Type B pancreatic cell (in vitro differentiated cells): ENCODE measurements at regions not wholly inside any gene's neighbourhood (a gene's known extent, or its start where the extent isn't known, plus 50 kb on each side); places are given as distances from the start of the nearest gene placed in this dataset.

Experiments
- DNase-seq: peaks from one replicate; pipeline ENCODE4 v3.0.0; 2021; ENCODE audit warnings: mixed read lengths; ENCODE audit not compliant: unreplicated experiment; ENCODE audit errors: extremely low spot score
- H3K27ac Mint-ChIP-seq: 2 replicates; pipeline ENCODE4 v1.8.0; 2021; ENCODE audit warnings: mild to moderate bottlenecking, mixed read lengths
- H3K27me3 Mint-ChIP-seq: 2 replicates; pipeline ENCODE4 v1.8.0; 2021; ENCODE audit warnings: mixed read lengths
- H3K36me3 Mint-ChIP-seq: 2 replicates; pipeline ENCODE4 v1.8.0; 2021; ENCODE audit warnings: mixed read lengths
- H3K4me1 Mint-ChIP-seq: one replicate; pipeline ENCODE4 v1.8.0; 2021; ENCODE audit warnings: mixed read lengths; ENCODE audit not compliant: unreplicated experiment
- H3K4me3 Mint-ChIP-seq: 2 replicates; pipeline ENCODE4 v1.8.0; 2021; ENCODE audit warnings: mild to moderate bottlenecking, mixed read lengths
- H3K9me3 Mint-ChIP-seq: 2 replicates; pipeline ENCODE4 v1.8.0; 2021; ENCODE audit warnings: mixed read lengths
- CTCF ChIP-seq: fragments of 200-600 bp; sonication (generic); conservative IDR thresholded peaks from 2 replicates; pipeline ENCODE4 v1.5.0; 2021; ENCODE audit warnings: antibody characterized with exemption, mild to moderate bottlenecking

GRCh38 chr2:138430181-138430580, 71.4 kb upstream of the SPOPL start:
- no peak for DNase-seq
- Mint-ChIP-seq H3K27me3 (no peaks in the 10 kb centered on the region), H3K4me3 (no peak overlapping the region), H3K36me3 (peaks cover 15% of the 10 kb centered on the region), H3K9me3 (peaks cover 8% of the 10 kb centered on the region), H3K27ac (no peak overlapping the region), H3K4me1 (no peaks in the 10 kb centered on the region)
- no peak for TF ChIP-seq CTCF

GRCh38 chr2:138432971-138433370, 68.6 kb upstream of the SPOPL start:
- H3K27ac Mint-ChIP-seq: no peak overlapping the region
- DNase-seq: no peak

GRCh38 chr2:138433995-138434951, 67.3 kb upstream of the SPOPL start:
- H3K27me3 Mint-ChIP-seq: no peaks in the 10 kb centered on the region

More at GRCh38 chr2:138432971-138433370, 68.6 kb upstream of the SPOPL start:
- H3K9me3 Mint-ChIP-seq: no peaks in the 10 kb centered on the region
- no peak overlapping the region for H3K4me3 Mint-ChIP-seq
- no peaks in the 10 kb centered on the region for H3K27me3 Mint-ChIP-seq
- peaks cover 7% of the 10 kb centered on the region for H3K36me3 Mint-ChIP-seq
- peaks cover 8% of the 10 kb centered on the region for H3K4me1 Mint-ChIP-seq
- no peak for TF ChIP-seq CTCF

GRCh38 chr2:138435701-138436100, 65.9 kb upstream of the SPOPL start:
- no peak for DNase-seq
- H3K27me3 Mint-ChIP-seq: no peaks in the 10 kb centered on the region
- H3K27ac Mint-ChIP-seq: no peak overlapping the region
- peaks cover 3% of the 10 kb centered on the region for H3K36me3 Mint-ChIP-seq
- H3K4me3 Mint-ChIP-seq: no peak overlapping the region
- no peaks in the 10 kb centered on the region for H3K9me3 Mint-ChIP-seq
- H3K4me1 Mint-ChIP-seq: peaks cover 8% of the 10 kb centered on the region
- TF ChIP-seq CTCF: no peak

More at GRCh38 chr2:138433995-138434951, 67.3 kb upstream of the SPOPL start:
- peaks cover 3% of the 10 kb centered on the region for H3K36me3 Mint-ChIP-seq
- H3K4me1 Mint-ChIP-seq: peaks cover 8% of the 10 kb centered on the region
- no peak for DNase-seq
- no peak for TF ChIP-seq CTCF
- no peak overlapping the region for H3K27ac Mint-ChIP-seq
- H3K4me3 Mint-ChIP-seq: no peak overlapping the region
- H3K9me3 Mint-ChIP-seq: no peaks in the 10 kb centered on the region

- Mint-ChIP-seq H3K27ac (no peak overlapping the region), H3K9me3 (peaks cover 3% of the 10 kb centered on the region), H3K4me3 (no peak overlapping the region), H3K4me1 (peaks cover 8% of the 10 kb centered on the region), H3K36me3 (no peaks in the 10 kb centered on the region), H3K27me3 (no peaks in the 10 kb centered on the region)
- no peak for DNase-seq
- TF ChIP-seq CTCF: no peak
These were observed 61.8 kb upstream of the SPOPL start for GRCh38 chr2:138439733-138440132.
